ENCODE measurements at regions not wholly inside any gene's neighbourhood (a gene's known extent, or its start where the extent isn't known, plus 50 kb on each side); places are given as distances from the start of the nearest gene placed in this dataset.

DNA sequence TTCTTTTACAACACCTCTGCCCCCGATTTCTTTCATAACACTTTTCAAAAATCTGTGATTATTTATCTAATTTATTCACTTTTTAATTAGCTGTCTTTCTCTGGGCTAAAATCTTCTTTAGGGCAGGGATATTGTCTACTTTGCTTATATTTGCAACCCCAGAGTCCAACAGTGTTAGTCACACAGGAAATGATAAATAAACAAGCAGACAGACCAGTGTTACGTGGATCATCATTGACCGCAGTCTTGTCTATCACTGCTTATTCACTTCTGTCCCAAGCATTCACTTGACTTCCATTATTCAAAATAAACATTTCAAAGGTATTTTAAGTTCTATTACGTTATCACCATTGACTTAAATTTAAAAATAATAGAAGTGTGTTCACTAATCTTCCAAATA, 237.6 kb upstream of the UBE2E3 start:
- TF ChIP-seq ZNF302 (tag by site-specific recombination; IDR thresholded peaks at IDR 0.05; ENCODE audit: low read depth), result no peak
- no peak for TF ChIP-seq ZNF394 (tag by site-specific recombination; IDR thresholded peaks at IDR 0.05; ENCODE audit: borderline replicate concordance)
- no peak for TF ChIP-seq ZNF121 (tag by site-specific recombination; IDR thresholded peaks at IDR 0.05)
- TF ChIP-seq ZNF76 (tag by site-specific recombination; IDR thresholded peaks at IDR 0.05; ENCODE audit: borderline replicate concordance, low read depth), result no peak
- no peak for TF ChIP-seq ZNF629 (tag by site-specific recombination; IDR thresholded peaks at IDR 0.05)
- TF ChIP-seq, protein P1, sequence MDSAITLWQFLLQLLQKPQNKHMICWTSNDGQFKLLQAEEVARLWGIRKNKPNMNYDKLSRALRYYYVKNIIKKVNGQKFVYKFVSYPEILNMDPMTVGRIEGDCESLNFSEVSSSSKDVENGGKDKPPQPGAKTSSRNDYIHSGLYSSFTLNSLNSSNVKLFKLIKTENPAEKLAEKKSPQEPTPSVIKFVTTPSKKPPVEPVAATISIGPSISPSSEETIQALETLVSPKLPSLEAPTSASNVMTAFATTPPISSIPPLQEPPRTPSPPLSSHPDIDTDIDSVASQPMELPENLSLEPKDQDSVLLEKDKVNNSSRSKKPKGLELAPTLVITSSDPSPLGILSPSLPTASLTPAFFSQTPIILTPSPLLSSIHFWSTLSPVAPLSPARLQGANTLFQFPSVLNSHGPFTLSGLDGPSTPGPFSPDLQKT (IDR thresholded peaks at IDR 0.05; ENCODE audit: borderline replicate concordance, low read depth, low read length), result no peak
- no peak for TF ChIP-seq ZNF239 (tag by site-specific recombination; IDR thresholded peaks at IDR 0.05)
- TF ChIP-seq, protein P2, sequence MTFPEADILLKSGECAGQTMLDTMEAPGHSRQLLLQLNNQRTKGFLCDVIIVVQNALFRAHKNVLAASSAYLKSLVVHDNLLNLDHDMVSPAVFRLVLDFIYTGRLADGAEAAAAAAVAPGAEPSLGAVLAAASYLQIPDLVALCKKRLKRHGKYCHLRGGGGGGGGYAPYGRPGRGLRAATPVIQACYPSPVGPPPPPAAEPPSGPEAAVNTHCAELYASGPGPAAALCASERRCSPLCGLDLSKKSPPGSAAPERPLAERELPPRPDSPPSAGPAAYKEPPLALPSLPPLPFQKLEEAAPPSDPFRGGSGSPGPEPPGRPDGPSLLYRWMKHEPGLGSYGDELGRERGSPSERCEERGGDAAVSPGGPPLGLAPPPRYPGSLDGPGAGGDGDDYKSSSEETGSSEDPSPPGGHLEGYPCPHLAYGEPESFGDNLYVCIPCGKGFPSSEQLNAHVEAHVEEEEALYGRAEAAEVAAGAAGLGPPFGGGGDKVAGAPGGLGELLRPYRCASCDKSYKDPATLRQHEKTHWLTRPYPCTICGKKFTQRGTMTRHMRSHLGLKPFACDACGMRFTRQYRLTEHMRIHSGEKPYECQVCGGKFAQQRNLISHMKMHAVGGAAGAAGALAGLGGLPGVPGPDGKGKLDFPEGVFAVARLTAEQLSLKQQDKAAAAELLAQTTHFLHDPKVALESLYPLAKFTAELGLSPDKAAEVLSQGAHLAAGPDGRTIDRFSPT (tag by site-specific recombination; IDR thresholded peaks at IDR 0.05), result no peak
- TF ChIP-seq, protein P3, sequence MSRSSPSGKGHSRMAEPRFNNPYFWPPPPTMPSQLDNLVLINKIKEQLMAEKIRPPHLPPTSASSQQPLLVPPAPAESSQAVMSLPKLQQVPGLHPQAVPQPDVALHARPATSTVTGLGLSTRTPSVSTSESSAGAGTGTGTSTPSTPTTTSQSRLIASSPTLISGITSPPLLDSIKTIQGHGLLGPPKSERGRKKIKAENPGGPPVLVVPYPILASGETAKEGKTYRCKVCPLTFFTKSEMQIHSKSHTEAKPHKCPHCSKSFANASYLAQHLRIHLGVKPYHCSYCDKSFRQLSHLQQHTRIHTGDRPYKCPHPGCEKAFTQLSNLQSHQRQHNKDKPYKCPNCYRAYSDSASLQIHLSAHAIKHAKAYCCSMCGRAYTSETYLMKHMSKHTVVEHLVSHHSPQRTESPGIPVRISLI (tag by site-specific recombination; IDR thresholded peaks at IDR 0.05), result no peak
- no peaks in the 10 kb centered on the region for H3K9me3 ChIP-seq (ENCODE audit: control insufficient read depth, insufficient read depth, low read depth, low read length)
- 0 out of 2 replicates have a peak, but pooled peaks cover 2% of the 10 kb centered on the region for H3K4me1 ChIP-seq (ENCODE audit: control insufficient read depth, insufficient read depth, low read length)
- H3K36me3 ChIP-seq (ENCODE audit: control insufficient read depth in 2 of 2, insufficient read depth in 1 of 2, low read length in 2 of 2), result no peaks in the 10 kb centered on the region
- CTCF ChIA-PET, result no interaction called here
- POLR2A ChIA-PET, result no interaction called here
- no peak overlapping the region for H3K27ac ChIP-seq (ENCODE audit: extremely low read depth, low read depth, low read length)
- no peak overlapping the region for H3K4me3 ChIP-seq (ENCODE audit: low read depth, low read length)

DNA sequence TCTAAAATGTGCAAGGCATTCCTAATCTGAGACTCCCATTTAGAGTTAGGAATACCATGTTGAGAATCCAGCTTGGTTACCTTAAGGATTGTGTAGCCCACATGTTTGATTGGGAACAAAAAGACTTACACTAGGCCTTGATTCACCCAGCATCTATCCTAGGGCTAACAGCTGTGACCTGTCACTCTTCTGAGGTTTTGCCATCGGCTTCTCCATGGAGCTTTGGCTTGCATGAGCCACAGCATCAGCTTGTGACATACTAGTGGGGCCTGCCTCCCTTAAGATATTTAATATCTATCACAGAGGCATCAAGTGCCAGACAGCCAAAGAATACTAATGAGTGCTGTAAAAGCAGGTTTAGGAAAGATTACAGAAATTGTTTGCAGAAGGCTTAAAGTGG, 241.3 kb upstream of the UBE2E3 start:
- TF ChIP-seq ZNF623 (tag by site-specific recombination; IDR thresholded peaks at IDR 0.05) (no peak), ZNF391 (tag by site-specific recombination; IDR thresholded peaks at IDR 0.05; ENCODE audit: borderline replicate concordance, low read depth) (no peak), SALL2 (tag by site-specific recombination; IDR thresholded peaks at IDR 0.05; ENCODE audit: borderline replicate concordance) (no peak), ZBTB1 (tag by site-specific recombination; IDR thresholded peaks at IDR 0.05) (no peak), ZNF37A (tag by site-specific recombination; IDR thresholded peaks at IDR 0.05) (no peak), ZNF549 (tag by site-specific recombination; IDR thresholded peaks at IDR 0.05) (no peak), ZNF302 (tag by site-specific recombination; IDR thresholded peaks at IDR 0.05; ENCODE audit: low read depth) (no peak), ZNF121 (tag by site-specific recombination; IDR thresholded peaks at IDR 0.05) (no peak), ZNF501 (tag by site-specific recombination; IDR thresholded peaks at IDR 0.05) (no peak), ZNF629 (tag by site-specific recombination; IDR thresholded peaks at IDR 0.05) (no peak), SP2 (tag by site-specific recombination; IDR thresholded peaks at IDR 0.05) (no peak), ZNF16 (tag by site-specific recombination; IDR thresholded peaks at IDR 0.05; ENCODE audit: low read depth) (no peak), OVOL3 (tag by site-specific recombination; IDR thresholded peaks at IDR 0.05) (no peak), ZNF19 (tag by site-specific recombination; IDR thresholded peaks at IDR 0.05; ENCODE audit: low read depth) (no peak)
- TF ChIP-seq, protein P4, sequence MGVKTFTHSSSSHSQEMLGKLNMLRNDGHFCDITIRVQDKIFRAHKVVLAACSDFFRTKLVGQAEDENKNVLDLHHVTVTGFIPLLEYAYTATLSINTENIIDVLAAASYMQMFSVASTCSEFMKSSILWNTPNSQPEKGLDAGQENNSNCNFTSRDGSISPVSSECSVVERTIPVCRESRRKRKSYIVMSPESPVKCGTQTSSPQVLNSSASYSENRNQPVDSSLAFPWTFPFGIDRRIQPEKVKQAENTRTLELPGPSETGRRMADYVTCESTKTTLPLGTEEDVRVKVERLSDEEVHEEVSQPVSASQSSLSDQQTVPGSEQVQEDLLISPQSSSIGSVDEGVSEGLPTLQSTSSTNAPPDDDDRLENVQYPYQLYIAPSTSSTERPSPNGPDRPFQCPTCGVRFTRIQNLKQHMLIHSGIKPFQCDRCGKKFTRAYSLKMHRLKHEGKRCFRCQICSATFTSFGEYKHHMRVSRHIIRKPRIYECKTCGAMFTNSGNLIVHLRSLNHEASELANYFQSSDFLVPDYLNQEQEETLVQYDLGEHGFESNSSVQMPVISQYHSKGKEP (tag by site-specific recombination; IDR thresholded peaks at IDR 0.05), result no peak
- TF ChIP-seq, protein P5, sequence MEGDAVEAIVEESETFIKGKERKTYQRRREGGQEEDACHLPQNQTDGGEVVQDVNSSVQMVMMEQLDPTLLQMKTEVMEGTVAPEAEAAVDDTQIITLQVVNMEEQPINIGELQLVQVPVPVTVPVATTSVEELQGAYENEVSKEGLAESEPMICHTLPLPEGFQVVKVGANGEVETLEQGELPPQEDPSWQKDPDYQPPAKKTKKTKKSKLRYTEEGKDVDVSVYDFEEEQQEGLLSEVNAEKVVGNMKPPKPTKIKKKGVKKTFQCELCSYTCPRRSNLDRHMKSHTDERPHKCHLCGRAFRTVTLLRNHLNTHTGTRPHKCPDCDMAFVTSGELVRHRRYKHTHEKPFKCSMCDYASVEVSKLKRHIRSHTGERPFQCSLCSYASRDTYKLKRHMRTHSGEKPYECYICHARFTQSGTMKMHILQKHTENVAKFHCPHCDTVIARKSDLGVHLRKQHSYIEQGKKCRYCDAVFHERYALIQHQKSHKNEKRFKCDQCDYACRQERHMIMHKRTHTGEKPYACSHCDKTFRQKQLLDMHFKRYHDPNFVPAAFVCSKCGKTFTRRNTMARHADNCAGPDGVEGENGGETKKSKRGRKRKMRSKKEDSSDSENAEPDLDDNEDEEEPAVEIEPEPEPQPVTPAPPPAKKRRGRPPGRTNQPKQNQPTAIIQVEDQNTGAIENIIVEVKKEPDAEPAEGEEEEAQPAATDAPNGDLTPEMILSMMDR (tag by site-specific recombination; IDR thresholded peaks at IDR 0.05), result no peak
- TF ChIP-seq, protein P6, sequence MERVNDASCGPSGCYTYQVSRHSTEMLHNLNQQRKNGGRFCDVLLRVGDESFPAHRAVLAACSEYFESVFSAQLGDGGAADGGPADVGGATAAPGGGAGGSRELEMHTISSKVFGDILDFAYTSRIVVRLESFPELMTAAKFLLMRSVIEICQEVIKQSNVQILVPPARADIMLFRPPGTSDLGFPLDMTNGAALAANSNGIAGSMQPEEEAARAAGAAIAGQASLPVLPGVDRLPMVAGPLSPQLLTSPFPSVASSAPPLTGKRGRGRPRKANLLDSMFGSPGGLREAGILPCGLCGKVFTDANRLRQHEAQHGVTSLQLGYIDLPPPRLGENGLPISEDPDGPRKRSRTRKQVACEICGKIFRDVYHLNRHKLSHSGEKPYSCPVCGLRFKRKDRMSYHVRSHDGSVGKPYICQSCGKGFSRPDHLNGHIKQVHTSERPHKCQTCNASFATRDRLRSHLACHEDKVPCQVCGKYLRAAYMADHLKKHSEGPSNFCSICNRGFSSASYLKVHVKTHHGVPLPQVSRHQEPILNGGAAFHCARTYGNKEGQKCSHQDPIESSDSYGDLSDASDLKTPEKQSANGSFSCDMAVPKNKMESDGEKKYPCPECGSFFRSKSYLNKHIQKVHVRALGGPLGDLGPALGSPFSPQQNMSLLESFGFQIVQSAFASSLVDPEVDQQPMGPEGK (tag by site-specific recombination; IDR thresholded peaks at IDR 0.05), result no peak
- Histone ChIP-seq H3K4me1 (ENCODE audit: control insufficient read depth, insufficient read depth, low read length) (peaks cover 6% of the 10 kb centered on the region; the same call in 1 of the 2 replicates), H3K9me3 (ENCODE audit: control insufficient read depth, insufficient read depth, low read depth, low read length) (no peaks in the 10 kb centered on the region), H3K36me3 (ENCODE audit: control insufficient read depth in 2 of 2, insufficient read depth in 1 of 2, low read length in 2 of 2) (no peaks in the 10 kb centered on the region), H3K4me3 (ENCODE audit: low read depth, low read length) (no peak overlapping the region), H3K27ac (ENCODE audit: extremely low read depth, low read depth, low read length) (no peak overlapping the region)
- ChIA-PET CTCF (no interaction called here), POLR2A (no interaction called here)
